Stimulated activated naive CD8-positive, alpha-beta T cell treated with anti-CD3 and anti-CD28 coated beads, Interleukin-15, Interleukin-2, amounts not matched to agents 100 U/mL and 50 U/mL, for 24 hours (primary cell): ENCODE measurements at regions not wholly inside any gene's neighbourhood (a gene's known extent, or its start where the extent isn't known, plus 50 kb on each side); places are given as distances from the start of the nearest gene placed in this dataset.
"Not testable (repeated sequence)": the region's sequence is repeated elsewhere in the genome, so short reads cannot be mapped to it uniquely, and the experiment has no call there.

ENCODE experiments used
- ATAC-seq: fragments of 150-1000 bp; cut with Tn5 transposase; one replicate; pipeline ENCODE4 v1.10.0; 2021
- DNase-seq: peaks from one replicate; pipeline ENCODE4 v3.0.0; 2021

DNA sequence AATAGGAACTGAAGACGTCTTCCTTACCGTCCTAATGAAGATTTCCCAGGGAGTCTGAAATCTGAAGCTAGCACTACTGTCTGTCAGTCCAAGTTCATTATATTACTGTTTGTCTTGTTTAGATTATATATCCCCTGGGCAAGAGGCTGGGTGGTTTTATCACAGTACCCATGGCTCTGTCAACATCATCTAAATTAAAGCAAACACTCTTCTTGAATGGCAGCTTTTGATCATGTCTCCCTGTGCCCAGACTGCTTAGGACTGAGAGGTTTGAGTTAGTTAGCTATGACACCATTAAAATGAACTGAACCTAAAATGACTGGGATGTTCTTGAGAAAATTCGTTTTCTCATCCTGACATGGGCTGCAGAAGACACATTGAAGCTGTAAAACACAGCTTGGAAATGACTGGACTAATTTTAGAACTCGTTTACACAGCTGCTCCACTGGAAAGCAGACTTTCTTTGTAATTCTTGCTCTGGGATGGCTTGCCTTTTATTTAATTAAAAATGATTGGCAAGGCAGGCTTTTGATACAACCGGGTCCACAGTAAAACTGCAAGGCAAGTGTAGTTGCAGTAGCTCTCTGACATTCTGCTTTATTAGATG lies 243.5 kb downstream of the MFSD1 start:
- ATAC-seq, result no peak
- DNase-seq, result no peak

DNA sequence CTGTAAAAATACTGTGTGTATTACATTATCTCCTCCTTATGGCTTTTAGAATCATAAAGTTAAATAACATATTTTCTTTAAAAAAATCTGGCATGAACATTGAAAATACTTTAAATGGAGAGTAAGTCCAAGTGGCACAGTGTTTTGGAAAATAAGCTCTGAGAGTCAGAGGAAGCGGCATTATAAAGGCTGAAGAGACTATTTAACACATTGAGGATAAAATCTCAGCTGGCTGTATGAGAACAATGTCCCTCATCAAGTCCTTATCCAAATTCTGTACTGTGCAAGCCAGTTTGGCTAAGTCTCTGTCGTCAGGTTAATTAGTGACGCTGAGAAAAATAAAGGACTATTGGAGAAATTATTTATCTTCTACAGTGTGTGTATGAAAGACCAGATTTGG lies 245.5 kb downstream of the MFSD1 start:
- DNase-seq, result no peak
- ATAC-seq, result no peak

DNA sequence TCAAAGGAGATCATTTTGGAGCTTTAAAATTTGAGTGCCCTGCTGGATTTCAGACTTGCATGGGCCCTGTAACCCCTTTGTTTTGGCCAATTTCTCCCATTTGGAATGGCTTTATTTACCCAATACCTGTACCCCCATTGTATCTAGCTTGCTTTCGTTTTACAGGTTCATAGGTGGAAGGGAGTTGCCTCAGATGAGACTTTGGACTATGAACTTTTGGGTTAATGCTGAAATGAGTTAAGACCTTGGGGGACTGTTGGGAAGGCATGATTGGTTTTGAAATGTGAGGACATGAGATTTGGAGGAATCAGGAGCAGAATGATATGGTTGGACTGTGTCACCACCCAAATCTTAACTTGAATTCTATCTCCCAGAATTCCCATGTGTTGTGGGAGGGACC lies 250.6 kb downstream of the MFSD1 start:
- ATAC-seq, DNase-seq: not testable (repeated sequence)

DNA sequence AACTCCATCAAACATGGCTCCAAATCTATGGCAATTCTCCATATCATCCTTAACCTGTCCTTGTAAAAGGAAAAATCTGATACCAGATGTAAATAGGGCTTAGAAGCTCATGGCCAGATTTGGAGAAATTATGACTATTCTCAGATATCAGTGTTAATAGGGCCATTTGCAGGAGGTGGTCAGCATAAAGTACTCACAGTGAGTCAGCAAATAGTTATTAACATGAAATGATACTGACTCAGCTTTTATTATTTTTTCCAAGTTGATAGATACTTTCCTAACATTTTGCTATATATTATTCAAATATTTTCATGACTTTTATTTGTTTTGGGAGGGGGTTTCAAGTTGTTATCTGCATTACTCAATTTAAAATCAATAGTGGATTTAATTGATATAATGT lies 255.8 kb downstream of the MFSD1 start:
- ATAC-seq (no peak), DNase-seq (no peak)

DNA sequence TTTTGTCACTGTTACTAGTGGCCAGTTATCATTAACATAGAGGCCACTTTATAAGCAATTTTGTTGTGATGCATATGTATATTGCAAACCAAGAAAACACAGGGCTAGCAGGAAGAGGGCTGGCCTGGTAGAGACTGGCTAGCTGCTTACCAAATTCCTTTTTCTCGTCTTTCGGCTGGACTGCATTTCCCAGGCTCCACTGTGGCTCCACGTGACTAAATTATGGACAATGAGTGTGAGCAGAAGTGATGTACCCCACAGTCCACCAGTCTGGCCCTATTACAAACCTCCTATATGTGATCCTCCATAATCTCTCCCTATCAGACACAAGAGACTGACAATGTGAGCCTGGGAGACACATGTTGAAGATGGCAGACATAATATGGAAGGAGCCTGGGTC lies 257.0 kb downstream of the MFSD1 start:
- ATAC-seq (no peak), DNase-seq (no peak)

DNA sequence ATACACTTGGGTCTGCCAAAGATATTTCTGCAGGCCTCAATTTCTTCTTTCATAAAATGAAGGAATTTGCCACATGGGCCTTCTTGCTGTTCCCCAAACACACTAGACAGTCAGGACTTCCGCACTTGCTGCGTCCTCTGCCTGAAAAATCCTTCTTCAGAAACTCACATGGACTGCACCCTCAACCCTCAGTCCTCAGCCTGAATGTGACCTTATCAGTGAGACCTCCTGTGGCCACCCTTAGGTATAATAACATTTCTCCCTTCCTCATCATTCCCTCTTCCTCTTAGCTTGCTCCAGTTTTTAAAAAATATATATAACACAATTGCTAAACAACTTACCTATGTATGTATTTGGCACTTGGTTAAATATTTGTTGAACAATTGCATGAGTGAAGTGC lies 257.5 kb downstream of the MFSD1 start:
- no peak for ATAC-seq

DNA sequence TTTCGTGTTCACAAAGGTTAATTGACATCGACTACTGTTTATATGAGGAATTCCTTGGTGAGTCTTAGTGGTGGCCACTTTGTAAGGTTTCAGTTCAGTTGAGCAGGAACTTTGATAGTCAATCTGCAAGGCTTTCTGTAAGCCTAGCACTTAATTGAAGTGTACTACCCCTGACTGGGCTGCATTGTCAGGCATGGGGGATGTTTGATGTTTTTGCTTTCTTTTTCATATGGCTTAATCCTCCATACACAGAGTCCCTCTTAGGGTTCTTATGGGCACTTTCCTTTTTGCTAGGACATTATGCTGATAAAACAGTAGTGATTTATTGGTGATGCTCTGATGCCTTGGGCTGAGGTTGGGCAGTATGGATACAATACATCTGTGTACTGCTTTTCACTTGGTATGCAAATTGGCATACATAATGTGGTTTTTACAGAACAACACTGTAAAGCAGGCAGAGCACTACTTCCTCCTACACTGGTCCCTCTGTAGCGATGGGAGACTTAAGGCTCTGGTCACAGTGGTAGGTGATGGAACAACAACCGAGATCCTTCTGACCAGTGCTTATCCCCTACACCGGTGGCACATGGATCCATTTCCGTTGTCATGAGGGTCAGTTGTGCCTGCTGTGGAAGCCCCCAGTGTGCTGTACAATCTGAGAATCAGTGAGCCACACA lies 261.0 kb downstream of the MFSD1 start:
- DNase-seq (no peak), ATAC-seq (no peak)

More for the DNA sequence above, 257.5 kb downstream of the MFSD1 start:
- no peak for DNase-seq

DNA sequence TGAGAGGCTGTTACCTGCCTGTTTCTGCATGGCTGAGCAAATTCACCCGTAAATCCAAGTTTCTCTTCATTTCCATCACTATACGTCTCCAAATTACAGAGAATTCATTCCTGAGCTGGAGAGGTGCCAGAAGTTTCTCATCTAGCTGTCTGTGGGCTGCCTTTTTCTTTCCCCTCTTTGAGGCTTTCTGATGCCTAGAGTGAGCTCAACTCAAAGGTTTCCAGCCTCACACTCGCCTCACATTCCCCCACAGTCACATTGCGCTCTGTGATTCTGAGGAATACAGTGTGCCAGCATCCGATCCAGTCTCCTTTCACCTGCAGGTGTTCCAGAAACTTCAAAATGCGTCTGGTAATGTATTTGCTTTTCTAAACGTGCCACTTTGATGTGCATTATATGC lies 267.2 kb downstream of the MFSD1 start, which contains the start of gene IQCJ:
TSS of gene IQCJ (plus strand) at position 229 of the 400 bp plus-strand sequence.
- no peak for DNase-seq

DNA sequence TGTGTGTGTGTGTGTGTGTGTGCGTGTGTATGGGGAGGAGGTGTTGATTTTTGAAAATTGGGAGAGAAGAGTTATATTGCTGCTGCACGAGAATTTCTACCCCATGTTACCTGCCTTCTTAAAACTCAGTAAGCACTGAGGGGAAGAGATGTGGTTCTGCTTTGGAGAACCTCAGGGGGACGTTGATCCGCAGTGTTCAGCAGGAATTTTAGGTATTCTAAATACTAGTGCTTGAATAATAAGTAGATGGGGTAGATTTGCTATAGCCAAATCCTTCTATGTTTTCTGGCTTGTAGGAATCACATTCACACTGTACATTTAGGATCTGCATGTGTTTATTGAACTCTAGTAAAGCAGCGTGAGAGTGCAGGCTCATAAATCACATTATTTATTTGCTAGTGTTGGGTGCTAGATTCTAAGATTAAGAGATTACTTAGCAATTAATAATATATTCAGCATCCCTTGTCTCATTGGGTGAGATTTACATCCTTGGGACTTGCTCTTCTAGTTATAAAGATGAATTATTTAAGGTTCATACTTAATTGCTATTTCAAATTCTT lies 268.1 kb downstream of the MFSD1 start:
- no peak for ATAC-seq
- no peak for DNase-seq

More for the DNA sequence above, 267.2 kb downstream of the MFSD1 start, which contains the start of gene IQCJ:
- no peak for ATAC-seq

DNA sequence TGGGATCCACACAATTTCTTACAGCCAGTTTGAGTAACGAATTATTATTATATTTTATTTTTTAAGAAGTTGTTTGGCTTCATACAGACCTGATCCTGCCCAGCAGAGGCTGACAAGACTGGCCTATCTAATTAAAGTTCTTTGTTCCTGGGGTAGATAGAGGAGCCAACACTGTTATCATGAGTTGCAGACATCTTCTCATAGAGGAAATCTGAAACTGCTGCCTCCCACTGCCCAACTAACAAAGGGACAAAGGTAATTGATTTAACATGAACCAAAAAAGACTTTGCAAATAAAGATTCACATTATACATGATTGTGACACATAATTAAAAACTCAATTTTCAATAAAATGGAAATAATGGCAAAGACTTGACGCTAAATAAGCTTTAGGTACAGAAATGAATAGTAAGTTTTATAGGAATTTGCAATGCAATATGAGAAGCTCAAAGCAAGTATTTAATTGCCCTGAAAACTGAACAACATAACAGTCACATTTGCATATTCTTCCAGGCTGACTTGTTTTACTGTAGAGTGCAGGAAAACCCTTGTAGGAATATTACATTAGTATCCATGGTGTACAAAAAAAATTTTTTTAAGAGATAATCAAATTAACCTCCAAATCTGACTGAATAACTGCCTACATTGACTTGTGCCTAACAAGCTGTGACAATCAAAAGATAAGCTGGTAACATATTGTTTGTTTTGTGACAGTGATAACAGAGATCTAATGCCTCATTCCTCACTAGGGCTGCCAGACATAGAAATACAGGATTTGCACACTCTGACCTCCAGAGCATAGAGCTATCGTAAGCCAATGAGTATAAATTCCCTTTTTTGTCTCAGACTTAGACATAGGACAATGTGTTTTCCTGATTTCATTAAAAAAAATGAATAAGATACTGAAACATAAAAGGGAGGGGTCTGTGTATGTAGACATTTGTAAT lies 273.2 kb downstream of the MFSD1 start:
- DNase-seq (no peak), ATAC-seq (no peak)

DNA sequence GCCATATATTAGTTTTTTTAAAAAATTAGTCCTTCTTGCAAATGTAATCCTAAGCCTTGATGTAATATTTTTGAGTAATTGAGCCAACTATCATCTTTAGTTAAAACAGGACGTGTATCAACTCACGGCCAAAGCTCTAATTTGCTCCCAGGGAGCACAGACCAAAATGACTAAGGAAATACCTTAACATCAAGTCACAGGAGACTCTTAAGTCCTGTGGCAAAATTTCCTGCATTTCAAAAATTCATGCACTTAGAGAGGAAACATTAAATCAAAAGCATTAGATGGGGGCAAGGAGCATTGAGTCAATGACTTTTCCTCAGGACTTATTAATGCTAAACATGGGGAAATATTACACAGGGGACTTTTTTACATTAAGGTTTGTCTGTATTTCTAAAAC lies 276.0 kb downstream of the MFSD1 start:
- DNase-seq, result no peak
- ATAC-seq, result no peak

DNA sequence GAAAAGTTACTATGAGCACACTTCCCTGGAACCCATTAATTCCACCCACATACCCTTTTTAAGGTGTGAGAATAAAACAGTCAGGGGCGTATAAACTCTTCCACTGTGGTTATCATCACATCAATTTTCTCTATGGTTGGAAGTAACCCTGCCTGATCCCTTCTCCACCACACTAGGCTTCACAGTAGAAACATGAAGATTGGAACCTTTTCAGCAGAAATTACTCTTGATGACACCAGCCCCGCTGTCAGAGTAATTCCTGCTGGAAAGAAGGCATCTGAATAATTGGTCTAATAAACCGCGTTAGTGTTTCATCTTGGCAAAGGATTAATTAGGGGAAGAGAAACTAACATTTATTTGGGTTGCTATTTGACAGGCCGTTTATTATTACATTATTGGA lies 278.4 kb downstream of the MFSD1 start:
- DNase-seq (no peak), ATAC-seq (no peak)

DNA sequence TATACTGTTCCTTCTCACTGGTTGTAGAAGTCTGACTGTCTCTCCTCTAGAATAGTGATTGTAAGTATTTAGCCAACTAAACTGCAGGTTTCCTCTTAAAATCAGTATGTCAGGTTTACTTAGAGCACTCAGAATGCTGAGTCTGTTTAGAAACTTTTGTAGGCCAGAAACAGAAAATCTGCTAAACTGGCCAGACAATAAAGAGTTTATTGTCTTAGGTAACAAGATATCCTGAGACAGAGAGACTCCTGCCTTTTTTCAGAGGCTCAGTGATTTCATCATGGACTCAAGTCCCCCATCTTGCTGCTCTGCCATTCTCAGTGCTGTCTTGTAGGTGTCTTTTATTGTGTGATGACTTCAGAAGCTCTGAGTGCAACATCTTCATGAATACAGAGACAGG lies 279.0 kb downstream of the MFSD1 start:
- DNase-seq, result no peak
- no peak for ATAC-seq

DNA sequence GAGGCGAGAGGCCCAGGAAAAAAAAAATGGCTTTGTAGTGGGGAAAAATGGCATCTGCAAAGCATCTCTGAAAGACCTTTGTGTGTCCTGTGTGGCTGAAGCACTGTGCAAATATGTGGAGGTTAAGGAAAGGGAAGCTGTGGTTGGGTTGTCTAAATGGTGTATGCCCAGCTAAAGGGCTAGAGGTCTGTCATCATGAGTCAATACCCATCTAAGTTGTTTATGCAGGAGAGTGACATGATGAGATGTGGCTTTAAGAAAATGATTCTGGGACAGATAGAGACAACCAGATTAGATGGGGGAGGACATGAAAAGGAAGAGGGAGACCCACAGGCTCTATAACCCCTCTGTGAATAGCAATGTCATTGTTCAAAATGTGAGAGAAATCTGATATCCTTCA lies 280.7 kb downstream of the MFSD1 start:
- DNase-seq (no peak), ATAC-seq (no peak)

DNA sequence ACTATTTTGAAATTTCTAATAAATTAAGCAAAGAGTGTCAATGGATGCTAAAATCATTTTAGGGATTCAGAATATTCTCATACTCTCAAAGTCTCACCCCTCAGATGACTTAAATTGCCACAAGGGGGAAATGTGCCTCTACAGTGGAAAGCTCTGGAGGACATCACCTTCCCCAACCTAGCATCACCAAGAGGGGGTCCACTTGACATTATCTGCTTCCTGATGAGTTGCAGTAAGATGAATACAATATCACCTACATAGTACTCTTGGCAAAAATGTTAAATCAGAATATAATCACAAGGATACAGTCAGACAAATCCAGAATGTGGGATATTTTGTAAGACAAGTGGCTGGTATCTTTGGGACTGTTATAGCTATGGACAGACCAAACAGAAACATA lies 290.1 kb downstream of the MFSD1 start:
- ATAC-seq (no peak), DNase-seq (no peak)

DNA sequence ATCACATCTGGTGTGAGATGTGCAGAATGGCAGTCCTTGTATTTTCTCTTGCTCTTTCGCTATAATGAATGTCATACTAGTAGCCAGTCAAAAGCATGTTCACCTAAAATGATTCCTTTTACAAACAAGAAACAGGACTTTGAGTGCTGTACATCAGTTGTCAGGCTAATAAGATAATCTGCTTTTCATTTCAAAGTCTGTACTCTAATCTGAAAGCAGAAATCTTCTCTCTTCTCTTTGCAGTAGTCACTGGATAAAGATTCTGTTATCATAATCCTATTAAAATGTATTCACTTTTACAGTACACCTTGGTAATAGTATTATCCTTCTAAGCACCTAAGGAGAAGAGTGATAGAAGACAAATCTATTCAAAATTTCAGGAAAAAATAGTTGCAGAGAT lies 300.1 kb downstream of the MFSD1 start:
- DNase-seq, result no peak
- ATAC-seq, result no peak

DNA sequence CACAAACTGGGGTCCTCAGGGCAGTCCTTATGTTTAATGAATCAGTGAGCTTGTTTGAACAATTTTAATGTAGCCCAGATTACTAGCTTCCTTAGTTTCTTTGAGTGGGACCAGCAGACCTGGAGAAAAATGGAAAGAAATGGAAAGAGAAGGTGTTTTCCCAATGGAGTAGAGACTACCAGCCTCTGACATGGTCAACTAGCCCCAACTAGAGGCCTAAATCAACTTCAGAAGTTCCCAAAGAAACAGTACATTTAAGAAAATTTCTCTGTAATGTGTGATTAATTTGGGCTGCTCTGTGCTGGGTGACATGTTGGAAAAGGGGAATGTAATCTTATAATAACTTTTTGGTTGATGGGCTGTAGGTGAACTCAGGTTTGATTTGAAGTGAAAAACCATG lies 310.9 kb downstream of the MFSD1 start:
- ATAC-seq (no peak), DNase-seq (no peak)

DNA sequence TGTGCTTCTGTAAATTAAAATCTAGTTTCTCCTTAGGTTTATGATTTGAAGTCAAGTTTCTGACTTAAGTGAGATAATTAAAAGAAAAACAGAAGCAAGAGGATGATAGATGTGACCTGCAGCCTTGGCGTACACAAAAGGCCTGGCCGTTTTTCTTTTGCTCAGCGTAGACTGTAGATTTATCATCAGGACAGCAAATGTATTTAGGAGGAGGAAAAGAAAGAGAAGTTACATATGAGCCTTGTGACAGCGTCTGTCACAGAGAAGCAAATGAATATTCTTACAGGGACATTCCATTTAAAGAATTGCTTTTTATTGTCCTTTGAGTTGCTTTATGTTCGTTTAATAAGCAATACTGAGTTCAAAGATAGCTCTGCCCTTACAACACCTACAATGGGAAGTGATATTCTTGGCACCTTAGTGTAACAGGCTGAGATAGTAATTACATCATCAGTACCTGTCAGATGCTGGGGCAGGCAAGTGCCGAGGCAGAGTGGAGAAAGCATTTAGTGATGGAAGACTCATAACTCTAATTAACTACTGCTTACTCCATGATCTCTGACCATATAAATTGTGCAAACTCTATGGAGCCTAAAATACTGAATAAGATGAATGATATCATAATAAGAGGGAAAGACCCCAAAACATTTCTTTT lies 311.5 kb downstream of the MFSD1 start:
- ATAC-seq, result no peak
- no peak for DNase-seq

DNA sequence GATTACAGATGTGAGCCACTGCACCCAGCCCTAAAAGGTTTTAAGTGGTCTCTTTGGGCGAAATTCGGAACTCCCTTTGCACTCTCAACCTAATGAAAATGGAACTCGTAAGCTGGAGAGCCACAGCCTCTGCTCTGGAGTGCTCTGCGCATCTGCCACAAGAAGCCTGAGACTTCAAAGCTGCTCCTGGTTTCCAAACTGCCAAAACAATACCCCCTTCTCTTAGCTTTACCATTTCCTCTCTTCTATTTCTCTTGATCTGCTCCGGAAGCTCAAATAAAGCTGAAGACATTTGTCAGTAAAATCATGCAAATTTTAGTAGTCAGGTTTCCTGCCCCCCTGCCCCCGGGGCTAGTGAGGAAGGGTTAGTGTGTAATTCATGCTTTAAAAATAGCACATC lies 312.7 kb downstream of the MFSD1 start:
- ATAC-seq, result no peak
- no peak for DNase-seq

DNA sequence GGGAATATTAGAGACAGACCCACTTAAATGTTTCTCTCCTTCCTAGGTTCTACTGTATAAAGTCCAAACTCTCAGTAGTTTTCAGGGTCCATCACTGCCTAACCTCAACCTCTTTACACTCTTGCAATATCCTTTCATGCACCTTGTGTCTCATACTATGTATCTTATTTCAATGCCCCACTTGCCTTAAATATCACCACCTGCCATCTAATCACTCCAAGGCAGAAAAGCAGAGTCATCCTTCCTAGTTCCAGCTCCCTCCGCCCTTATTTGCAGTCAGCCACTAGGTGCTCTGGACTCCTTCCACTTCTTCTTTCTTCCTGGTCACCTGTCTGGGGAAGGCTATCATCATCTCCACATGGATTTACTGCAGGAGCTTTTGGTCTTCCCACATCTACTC lies 322.0 kb downstream of the MFSD1 start:
- DNase-seq (no peak), ATAC-seq (no peak)

DNA sequence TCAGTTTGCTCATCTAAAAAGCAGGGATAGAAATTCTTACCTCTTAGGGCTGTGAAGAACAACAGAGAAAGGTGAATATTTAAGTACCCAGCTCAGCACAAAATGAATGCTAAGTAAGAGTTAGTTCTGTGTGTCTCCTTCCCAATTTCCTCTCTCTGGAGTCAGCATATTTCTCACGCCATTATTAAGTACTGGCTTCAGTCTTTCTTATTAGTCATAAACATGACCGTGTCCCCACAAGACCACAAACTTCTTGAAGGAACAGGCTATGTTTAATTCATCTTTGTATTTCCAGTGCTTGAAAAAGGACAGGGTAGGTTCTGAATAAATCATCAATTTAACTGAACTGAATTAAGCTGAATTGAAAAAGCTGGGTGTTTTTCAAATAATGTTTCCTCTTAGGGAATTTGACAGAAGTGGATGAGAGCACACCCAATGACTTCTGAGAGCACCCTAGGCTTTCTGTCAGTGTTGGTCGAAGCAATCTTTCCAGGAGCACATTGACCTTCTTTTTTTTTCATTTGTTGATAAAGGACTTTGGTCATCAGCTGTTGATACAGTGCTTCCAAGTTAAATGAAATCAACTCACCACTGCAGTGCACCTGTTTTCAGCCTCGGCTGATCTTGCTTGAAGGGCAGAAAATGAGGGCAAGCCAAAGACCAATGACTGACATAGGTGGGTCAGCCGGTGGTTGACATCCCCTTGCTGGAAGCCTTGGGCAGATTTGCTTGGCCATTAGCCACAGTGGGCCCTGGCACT lies 324.6 kb downstream of the MFSD1 start:
- no peak for DNase-seq

DNA sequence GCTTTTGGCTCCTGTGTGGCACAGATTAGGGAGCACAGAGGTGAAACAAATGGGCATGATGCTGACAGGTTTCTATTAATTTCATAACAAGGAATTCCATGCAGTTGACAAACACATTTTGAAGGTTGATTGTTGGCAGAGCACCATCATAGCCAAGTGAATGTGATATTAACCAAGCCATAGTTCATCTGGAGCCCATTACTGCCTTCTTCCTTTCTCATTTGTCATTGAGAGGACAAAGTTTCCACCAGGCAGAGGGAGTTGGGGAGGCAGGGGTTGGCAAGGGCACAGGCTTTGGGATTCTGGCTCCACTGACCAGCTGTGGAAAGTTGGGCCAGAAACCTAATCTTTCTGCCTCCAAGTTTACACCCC lies 325.2 kb downstream of the MFSD1 start:
- no peak for DNase-seq
- no peak for ATAC-seq

More for the DNA sequence above, 324.6 kb downstream of the MFSD1 start:
- ATAC-seq, result no peak
